NOMO-1 treated with dmso at 0.1 percent for 144 hours (cell line): ENCODE measurements at regions not wholly inside any gene's neighbourhood (a gene's known extent, or its start where the extent isn't known, plus 50 kb on each side); places are given as distances from the start of the nearest gene placed in this dataset.
"Not testable (repeated sequence)": the region's sequence is repeated elsewhere in the genome, so short reads cannot be mapped to it uniquely, and the experiment has no call there.

Experiments
- DNase-seq: peaks from one replicate; lab custom pipeline; 2025; ENCODE audit not compliant: unreplicated experiment; lab: John Stamatoyannopoulos, UW

GRCh38 chr7:106452031-106452851 lies 167.5 kb upstream of the NAMPT start:
- no peak for DNase-seq

DNA sequence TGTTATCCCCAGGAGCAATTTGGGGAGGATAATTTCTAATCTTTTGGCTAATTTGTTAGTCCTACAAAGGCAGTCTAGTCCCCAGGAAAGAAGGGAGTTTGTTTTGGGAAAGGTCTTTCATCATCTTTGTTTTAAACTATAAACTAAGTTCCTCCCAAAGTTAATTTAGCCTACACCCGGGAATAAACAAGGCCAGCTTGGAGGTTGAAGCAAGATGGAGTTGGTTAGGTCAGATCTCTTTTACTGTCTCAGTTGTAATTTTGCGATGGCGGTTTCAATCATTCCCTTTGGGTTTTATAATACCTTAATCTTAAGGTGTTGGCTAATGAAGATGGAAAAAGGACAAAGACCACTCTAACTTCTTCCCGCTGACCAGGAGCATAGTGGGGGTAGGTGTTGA lies 166.4 kb upstream of the NAMPT start:
- no peak for DNase-seq

- no peak for DNase-seq
Observed at GRCh38 chr7:106450716-106451115, 165.9 kb upstream of the NAMPT start.

GRCh38 chr7:106448992-106449859 lies 164.4 kb upstream of the NAMPT start:
- DNase-seq: no peak

DNA sequence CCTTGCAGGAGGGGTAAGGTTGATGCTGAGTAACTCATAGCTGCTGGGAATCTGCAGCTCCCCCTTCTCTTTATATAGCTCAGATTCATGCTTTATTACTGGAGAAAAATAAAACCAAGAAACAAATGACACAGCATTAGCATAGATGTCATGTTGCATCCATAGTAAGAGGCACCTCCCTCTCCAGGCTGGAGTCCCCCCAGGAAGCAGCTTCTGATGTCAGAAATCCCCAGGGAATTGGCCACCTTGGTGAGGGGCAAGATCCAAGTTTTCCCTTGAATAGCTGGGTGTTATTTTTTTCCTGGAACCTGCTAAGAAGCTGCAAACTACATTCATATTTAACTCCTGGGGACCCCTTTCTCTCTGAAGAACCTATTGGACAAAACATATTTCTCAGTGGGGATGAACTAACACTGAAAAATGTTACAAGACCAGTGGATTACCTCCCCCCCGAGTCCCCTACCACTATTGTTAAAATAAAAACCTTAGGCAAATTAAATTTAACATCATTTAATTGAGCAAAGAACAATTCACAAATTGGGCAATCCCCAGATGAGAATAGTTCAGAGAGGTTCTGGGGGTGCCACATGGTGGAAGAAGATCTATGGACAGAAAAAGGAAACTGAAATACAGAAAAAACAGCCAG lies 163.7 kb upstream of the NAMPT start:
- DNase-seq: no peak

GRCh38 chr7:106447318-106447847 lies 162.6 kb upstream of the NAMPT start:
- DNase-seq: no peak

- not testable (repeated sequence) for DNase-seq
Observed at GRCh38 chr7:106445366-106445765, 160.6 kb upstream of the NAMPT start.

- DNase-seq: no peak
Observed at GRCh38 chr7:106444068-106444655, 159.4 kb upstream of the NAMPT start.

GRCh38 chr7:106443156-106443555 lies 158.4 kb upstream of the NAMPT start:
- no peak for DNase-seq

GRCh38 chr7:106442476-106442875 lies 157.7 kb upstream of the NAMPT start:
- no peak for DNase-seq

- not testable (repeated sequence) for DNase-seq
Observed at GRCh38 chr7:106441343-106441742, 156.6 kb upstream of the NAMPT start.

DNA sequence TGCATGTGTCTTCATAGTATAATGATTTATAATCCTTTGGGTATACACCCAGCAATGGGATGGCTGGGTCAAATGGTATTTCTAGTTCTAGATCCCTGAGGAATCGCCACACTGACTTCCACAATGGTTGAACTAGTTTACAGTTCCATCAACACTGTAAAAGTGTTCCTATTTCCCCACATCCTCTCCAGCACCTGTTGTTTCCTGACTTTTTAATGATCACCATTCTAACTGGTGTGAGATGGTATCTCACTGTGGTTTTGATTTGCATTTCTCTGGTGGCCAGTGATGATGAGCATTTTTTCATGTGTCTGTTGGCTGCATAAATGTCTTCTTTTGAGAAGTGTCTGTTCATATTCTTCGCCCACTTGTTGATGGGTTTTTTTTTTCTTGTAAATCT lies 152.2 kb upstream of the NAMPT start:
- not testable (repeated sequence) for DNase-seq

DNA sequence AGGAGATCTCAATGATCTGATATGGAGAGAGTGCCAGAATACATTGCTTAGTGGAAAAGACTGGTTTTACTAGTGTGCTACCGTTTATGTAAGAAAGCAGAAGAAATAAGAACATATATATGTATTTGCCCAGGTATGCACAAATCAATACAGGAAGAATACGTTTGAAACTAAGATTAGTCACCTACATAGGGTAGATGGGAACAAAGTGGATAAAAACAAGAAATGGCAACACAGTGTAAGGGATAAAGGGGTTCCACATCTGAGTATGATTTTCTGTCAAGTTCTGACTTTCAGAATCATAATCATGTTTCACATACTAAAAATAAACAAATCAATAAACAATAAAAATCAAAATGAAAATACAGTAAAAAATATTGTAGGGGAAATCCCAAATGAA lies 148.6 kb upstream of the NAMPT start:
- DNase-seq: no peak

- DNase-seq: no peak
Observed at GRCh38 chr7:106430535-106431455, 146.0 kb upstream of the NAMPT start.

GRCh38 chr7:106430103-106430502 lies 145.3 kb upstream of the NAMPT start:
- DNase-seq: no peak

DNA sequence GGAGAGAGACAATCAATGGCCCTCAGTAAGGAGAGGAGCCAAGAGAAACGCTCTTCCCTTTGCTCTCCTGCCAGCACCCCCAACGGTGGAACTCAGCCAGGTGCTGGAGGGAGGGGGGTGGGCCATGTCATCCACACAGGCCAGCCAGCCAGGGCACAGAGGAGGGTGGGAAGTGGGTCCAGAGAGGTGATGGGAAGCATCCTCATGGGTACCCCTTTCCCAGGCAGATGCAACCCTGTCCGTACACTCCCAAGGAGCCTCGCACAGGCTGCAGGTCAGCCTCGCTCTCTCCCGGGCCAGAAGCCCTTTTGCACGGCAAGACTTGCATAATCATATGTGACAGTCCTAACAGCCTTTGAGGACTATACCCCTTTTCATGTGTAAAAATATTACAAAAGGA lies 142.0 kb upstream of the NAMPT start:
- DNase-seq: no peak

DNA sequence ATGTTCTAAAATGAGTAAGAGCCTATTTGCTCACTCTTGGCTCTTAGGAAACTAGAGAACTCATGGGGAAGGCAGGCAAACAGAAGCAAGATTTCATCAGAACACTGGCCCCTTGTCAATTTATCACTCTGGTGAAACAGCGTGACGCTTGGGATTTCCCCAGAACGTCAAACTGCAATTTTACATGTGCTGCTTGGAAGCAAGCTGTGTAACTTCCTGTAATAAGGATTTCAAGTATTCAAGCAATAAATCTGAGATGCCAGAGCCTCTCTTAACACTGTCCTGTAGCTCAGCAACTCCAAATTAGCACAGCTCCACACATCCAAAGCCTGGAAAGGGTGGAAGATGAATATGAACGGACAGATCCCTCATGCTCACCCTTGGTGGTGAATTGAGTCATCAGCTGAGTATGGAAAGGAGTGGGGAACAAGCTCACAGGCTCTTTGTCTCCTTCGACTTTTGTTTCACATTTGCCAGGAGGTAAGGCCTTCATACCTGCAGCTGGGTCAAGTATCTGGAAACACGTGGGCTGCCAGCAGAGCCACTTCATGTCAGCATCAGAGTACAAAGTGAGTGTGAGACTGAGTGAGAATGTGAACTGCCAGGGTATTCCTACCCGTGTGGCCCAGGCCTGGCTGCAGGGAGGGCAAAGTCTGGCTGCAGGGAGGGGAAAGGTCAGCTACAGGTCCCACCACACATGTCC lies 140.4 kb upstream of the NAMPT start:
- DNase-seq: peak; percentile 74

DNA sequence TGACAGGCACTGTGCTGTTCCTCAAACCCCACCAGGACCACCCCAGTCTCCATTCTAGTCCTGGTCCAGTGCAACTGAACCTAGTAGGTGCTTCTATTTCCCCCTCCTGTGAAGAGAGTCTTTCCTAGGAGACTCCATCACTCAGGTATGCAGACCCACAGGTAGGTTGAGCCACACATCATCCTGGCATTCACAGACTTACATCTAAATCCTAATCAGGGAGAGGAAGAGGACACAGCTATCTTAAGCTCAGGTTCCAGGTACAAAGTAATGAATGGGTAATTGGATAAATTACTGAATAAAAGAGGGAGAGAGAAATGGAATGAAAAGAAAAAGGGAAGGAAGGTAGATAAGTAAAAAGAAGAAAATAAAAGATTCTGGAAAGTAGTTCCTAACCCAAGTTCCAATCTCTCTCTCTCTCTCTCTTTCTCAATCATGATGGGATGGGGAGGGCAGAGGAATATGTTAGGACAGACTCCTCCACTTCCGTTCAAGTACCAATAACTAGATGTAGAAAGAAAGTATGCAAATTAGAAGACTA lies 139.8 kb upstream of the NAMPT start:
- DNase-seq: no peak
